ENCODE measurements at regions not wholly inside any gene's neighbourhood (a gene's known extent, or its start where the extent isn't known, plus 50 kb on each side); places are given as distances from the start of the nearest gene placed in this dataset.

DNA sequence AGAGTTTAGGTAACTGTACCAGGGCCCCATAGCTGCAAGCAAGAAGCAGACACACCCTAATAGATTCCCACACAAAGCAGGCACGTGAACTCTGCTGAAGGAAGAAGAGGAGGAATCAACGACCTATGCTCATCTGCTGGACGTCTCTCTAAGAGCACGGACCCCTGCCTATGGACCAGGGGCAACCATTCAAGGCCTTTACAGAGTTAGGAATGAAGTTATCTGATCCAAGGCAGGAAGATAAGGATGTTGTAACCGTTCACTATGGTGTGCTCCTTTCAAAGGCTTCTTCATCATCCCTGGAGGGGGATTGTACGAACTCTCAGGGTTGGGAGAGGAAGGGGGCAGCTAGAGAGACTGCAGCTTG is 141.6 kb upstream of the PARP11 start:
- TF ChIP-seq TCF4 (CRISPR knock-in tag; IDR thresholded peaks at IDR 0.05; ENCODE audit: borderline replicate concordance): no peak
- TF ChIP-seq SNAI2 (CRISPR knock-in tag; IDR thresholded peaks at IDR 0.05): no peak
- no peak for TF ChIP-seq ARNTL (CRISPR knock-in tag; IDR thresholded peaks at IDR 0.05; ENCODE audit: borderline replicate concordance, low read depth)
- TF ChIP-seq, protein P1, sequence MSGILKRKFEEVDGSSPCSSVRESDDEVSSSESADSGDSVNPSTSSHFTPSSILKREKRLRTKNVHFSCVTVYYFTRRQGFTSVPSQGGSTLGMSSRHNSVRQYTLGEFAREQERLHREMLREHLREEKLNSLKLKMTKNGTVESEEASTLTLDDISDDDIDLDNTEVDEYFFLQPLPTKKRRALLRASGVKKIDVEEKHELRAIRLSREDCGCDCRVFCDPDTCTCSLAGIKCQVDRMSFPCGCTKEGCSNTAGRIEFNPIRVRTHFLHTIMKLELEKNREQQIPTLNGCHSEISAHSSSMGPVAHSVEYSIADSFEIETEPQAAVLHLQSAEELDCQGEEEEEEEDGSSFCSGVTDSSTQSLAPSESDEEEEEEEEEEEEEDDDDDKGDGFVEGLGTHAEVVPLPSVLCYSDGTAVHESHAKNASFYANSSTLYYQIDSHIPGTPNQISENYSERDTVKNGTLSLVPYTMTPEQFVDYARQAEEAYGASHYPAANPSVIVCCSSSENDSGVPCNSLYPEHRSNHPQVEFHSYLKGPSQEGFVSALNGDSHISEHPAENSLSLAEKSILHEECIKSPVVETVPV (CRISPR knock-in tag; IDR thresholded peaks at IDR 0.05): no peak
- TF ChIP-seq GLIS3 (CRISPR knock-in tag; IDR thresholded peaks at IDR 0.05): no peak
- no peak for TF ChIP-seq PPARA (CRISPR knock-in tag; IDR thresholded peaks at IDR 0.05; ENCODE audit: borderline replicate concordance)
- TF ChIP-seq CSDC2 (CRISPR knock-in tag; IDR thresholded peaks at IDR 0.05): no peak
- TF ChIP-seq, protein P2, sequence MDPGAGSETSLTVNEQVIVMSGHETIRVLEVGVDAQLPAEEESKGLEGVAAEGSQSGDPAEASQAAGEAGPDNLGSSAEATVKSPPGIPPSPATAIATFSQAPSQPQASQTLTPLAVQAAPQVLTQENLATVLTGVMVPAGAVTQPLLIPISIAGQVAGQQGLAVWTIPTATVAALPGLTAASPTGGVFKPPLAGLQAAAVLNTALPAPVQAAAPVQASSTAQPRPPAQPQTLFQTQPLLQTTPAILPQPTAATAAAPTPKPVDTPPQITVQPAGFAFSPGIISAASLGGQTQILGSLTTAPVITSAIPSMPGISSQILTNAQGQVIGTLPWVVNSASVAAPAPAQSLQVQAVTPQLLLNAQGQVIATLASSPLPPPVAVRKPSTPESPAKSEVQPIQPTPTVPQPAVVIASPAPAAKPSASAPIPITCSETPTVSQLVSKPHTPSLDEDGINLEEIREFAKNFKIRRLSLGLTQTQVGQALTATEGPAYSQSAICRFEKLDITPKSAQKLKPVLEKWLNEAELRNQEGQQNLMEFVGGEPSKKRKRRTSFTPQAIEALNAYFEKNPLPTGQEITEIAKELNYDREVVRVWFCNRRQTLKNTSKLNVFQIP (CRISPR knock-in tag; IDR thresholded peaks at IDR 0.05; ENCODE audit: borderline replicate concordance, low read depth): no peak
- TF ChIP-seq, protein P3, sequence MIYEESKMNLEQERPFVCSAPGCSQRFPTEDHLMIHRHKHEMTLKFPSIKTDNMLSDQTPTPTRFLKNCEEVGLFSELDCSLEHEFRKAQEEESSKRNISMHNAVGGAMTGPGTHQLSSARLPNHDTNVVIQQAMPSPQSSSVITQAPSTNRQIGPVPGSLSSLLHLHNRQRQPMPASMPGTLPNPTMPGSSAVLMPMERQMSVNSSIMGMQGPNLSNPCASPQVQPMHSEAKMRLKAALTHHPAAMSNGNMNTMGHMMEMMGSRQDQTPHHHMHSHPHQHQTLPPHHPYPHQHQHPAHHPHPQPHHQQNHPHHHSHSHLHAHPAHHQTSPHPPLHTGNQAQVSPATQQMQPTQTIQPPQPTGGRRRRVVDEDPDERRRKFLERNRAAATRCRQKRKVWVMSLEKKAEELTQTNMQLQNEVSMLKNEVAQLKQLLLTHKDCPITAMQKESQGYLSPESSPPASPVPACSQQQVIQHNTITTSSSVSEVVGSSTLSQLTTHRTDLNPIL (CRISPR knock-in tag; IDR thresholded peaks at IDR 0.05; ENCODE audit: low read depth): no peak
- TF ChIP-seq TOX (CRISPR knock-in tag; IDR thresholded peaks at IDR 0.05; ENCODE audit: borderline replicate concordance): no peak
- no peak for TF ChIP-seq BACH2 (CRISPR knock-in tag; IDR thresholded peaks at IDR 0.05; ENCODE audit: borderline replicate concordance)
- no peak for ATAC-seq

DNA sequence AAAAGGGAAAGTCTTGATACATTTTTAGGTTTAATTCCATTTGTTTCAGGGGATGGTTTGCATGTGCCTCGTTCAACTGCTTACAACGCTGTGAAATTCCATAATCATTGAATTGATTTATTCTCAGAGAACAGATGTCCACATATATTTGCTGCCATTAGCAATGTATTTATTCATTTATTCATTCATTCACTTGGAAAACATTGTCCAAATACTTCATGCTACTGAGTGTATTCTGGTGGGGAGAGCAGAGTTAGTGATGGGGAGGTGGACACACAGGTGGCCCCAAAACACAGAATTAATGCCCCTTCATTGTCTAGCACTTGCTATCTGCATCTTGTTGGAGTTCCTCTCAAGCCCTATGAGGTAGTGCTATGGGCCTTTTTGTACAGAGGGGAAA is 141.2 kb upstream of the PARP11 start:
- no peak for TF ChIP-seq ZNF565 (CRISPR knock-in tag; conservative IDR thresholded peaks at IDR 0.05; ENCODE audit: low read depth)
- TF ChIP-seq ZC3H10 (CRISPR knock-in tag; IDR thresholded peaks at IDR 0.05): no peak
- no peak for TF ChIP-seq ZFP30 (CRISPR knock-in tag; IDR thresholded peaks at IDR 0.05)
- no peak for TF ChIP-seq TCF4 (CRISPR knock-in tag; IDR thresholded peaks at IDR 0.05; ENCODE audit: borderline replicate concordance)
- TF ChIP-seq, protein P2 (CRISPR knock-in tag; IDR thresholded peaks at IDR 0.05; ENCODE audit: borderline replicate concordance, low read depth): no peak
- TF ChIP-seq SNAI2 (CRISPR knock-in tag; IDR thresholded peaks at IDR 0.05): no peak
- TF ChIP-seq ARNTL (CRISPR knock-in tag; IDR thresholded peaks at IDR 0.05; ENCODE audit: borderline replicate concordance, low read depth): no peak
- TF ChIP-seq, protein P4, sequence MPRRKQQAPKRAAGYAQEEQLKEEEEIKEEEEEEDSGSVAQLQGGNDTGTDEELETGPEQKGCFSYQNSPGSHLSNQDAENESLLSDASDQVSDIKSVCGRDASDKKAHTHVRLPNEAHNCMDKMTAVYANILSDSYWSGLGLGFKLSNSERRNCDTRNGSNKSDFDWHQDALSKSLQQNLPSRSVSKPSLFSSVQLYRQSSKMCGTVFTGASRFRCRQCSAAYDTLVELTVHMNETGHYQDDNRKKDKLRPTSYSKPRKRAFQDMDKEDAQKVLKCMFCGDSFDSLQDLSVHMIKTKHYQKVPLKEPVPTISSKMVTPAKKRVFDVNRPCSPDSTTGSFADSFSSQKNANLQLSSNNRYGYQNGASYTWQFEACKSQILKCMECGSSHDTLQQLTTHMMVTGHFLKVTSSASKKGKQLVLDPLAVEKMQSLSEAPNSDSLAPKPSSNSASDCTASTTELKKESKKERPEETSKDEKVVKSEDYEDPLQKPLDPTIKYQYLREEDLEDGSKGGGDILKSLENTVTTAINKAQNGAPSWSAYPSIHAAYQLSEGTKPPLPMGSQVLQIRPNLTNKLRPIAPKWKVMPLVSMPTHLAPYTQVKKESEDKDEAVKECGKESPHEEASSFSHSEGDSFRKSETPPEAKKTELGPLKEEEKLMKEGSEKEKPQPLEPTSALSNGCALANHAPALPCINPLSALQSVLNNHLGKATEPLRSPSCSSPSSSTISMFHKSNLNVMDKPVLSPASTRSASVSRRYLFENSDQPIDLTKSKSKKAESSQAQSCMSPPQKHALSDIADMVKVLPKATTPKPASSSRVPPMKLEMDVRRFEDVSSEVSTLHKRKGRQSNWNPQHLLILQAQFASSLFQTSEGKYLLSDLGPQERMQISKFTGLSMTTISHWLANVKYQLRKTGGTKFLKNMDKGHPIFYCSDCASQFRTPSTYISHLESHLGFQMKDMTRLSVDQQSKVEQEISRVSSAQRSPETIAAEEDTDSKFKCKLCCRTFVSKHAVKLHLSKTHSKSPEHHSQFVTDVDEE (CRISPR knock-in tag; IDR thresholded peaks at IDR 0.05): no peak
- TF ChIP-seq ZNF8 (CRISPR knock-in tag; IDR thresholded peaks at IDR 0.05): no peak
- no peak for TF ChIP-seq CSDC2 (CRISPR knock-in tag; IDR thresholded peaks at IDR 0.05)
- no peak for TF ChIP-seq OSR1 (CRISPR knock-in tag; IDR thresholded peaks at IDR 0.05)
- TF ChIP-seq RARB (CRISPR knock-in tag; IDR thresholded peaks at IDR 0.05): no peak
- TF ChIP-seq TOX (CRISPR knock-in tag; IDR thresholded peaks at IDR 0.05; ENCODE audit: borderline replicate concordance): no peak
- ATAC-seq: no peak

DNA sequence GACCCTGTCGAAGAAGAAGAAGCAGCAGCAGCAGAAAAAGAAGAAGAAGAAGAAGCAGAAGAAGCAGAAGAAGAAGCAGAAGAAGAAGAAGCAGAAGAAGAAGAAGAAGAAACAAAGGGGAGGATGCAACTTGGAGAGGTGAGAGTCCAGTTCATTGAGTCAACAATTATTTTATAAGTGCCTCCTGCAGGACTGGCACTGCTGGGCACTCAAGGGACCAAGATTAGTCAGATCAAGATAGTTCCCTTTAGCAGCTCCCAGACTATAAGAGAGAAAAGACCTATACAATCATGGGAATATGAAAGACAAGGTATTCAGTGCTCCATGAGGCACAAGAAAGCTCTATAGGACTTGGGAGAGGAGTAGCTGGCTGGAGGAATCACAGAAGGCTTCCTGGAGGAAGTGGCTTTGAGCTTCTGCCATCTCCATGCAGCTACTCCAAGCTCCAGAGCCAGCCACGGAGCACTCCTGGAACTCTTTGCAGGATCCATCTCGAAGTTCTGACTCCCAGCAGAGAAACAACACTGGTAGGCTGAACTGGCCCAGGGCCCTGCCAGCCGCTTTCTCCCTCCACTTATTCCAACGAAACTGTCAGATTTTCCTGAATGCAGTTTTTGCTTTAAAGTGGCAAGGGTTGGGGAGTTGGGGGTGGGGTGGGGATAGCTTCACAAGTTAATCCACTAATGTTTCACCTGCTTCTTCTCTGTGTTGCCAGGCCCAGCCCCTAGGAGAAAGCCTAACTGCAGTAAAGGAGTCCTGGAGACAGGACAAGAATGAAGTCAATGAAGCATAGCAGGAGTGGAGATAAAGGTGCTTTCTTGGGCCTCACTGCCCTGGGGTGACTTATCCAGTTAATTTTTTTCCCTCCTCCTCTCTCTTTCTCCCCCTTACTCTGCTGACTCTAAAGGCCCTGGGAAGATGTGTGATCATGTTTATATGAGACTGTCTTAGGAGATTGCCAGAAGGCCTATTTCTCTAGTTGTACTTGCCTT is 140.1 kb upstream of the PARP11 start:
- ATAC-seq: no peak
- no peak for TF ChIP-seq ZC3H10 (CRISPR knock-in tag; IDR thresholded peaks at IDR 0.05)
- TF ChIP-seq GLIS3 (CRISPR knock-in tag; IDR thresholded peaks at IDR 0.05): no peak
- no peak for TF ChIP-seq TCF4 (CRISPR knock-in tag; IDR thresholded peaks at IDR 0.05; ENCODE audit: borderline replicate concordance)
- TF ChIP-seq, protein P2 (CRISPR knock-in tag; IDR thresholded peaks at IDR 0.05; ENCODE audit: borderline replicate concordance, low read depth): no peak
- TF ChIP-seq ZNF565 (CRISPR knock-in tag; conservative IDR thresholded peaks at IDR 0.05; ENCODE audit: low read depth): no peak
- no peak for TF ChIP-seq SNAI2 (CRISPR knock-in tag; IDR thresholded peaks at IDR 0.05)
- TF ChIP-seq OSR1 (CRISPR knock-in tag; IDR thresholded peaks at IDR 0.05): no peak
- TF ChIP-seq, protein P4 (CRISPR knock-in tag; IDR thresholded peaks at IDR 0.05): no peak
- TF ChIP-seq ISL1 (CRISPR knock-in tag; IDR thresholded peaks at IDR 0.05): no peak
- no peak for TF ChIP-seq ESRRG (CRISPR knock-in tag; IDR thresholded peaks at IDR 0.05)
